IMR-90 (cell line): ENCODE measurements at regions not wholly inside any gene's neighbourhood (a gene's known extent, or its start where the extent isn't known, plus 50 kb on each side); places are given as distances from the start of the nearest gene placed in this dataset.

ENCODE experiments used
- ATAC-seq: fragments of 200-7000 bp; cut with Tn5 transposase; 2 replicates; pipeline ENCODE4 v1.9.1; 2020; ENCODE audit warnings: low read depth, mild to moderate bottlenecking, moderate library complexity
- BruUV-seq: library from RNA; stranded (reverse); fragments of 400-500 nt; replicated peaks from 2 replicates; lab custom pipeline; 2021; lab: Mats Ljungman, UMichigan
- CTCF ChIA-PET: fragments of 300-600 bp; formaldehyde crosslinking; extraction: SDS; loops from one replicate; lab custom pipeline; 2021; ENCODE audit warnings: antibody characterized with exemption; lab: Yijun Ruan, JAX
- POLR2A ChIA-PET: fragments of 300-600 bp; sonication (Branson Sonifier 250); formaldehyde crosslinking; loops from one replicate; lab custom pipeline; 2022; ENCODE audit warnings: antibody characterized with exemption; ENCODE audit not compliant: unreplicated experiment; lab: Charles Lee
- DNase-seq: peaks from one replicate; pipeline ENCODE4 v3.0.0; 2013
- H2AFZ ChIP-seq: replicated peaks from 2 replicates; pipeline ENCODE3; 2013; ENCODE audit warnings: low read length, mild to moderate bottlenecking; ENCODE audit not compliant: poor library complexity
- H2AK5ac ChIP-seq: 2 replicates; pipeline ENCODE4 v1.6.1; 2013; ENCODE audit warnings: low read depth, low read length, inconsistent platforms
- H2AK9ac ChIP-seq: replicated peaks from 2 replicates; pipeline ENCODE3; 2013; ENCODE audit warnings: mild to moderate bottlenecking, low read depth, low read length, moderate library complexity; ENCODE audit not compliant: poor library complexity
- H2BK120ac ChIP-seq: 2 replicates; pipeline ENCODE4 v1.6.1; 2013; ENCODE audit warnings: low read depth, low read length, inconsistent platforms
- H2BK15ac ChIP-seq: 3 replicates; pipeline ENCODE4 v1.6.1; 2013; ENCODE audit warnings: low read depth, low read length, inconsistent platforms
- H2BK20ac ChIP-seq: 2 replicates; pipeline ENCODE4 v1.6.1; 2013; ENCODE audit warnings: low read depth, mild to moderate bottlenecking, inconsistent platforms, low read length, moderate library complexity
- H2BK5ac ChIP-seq: 2 replicates; pipeline ENCODE4 v1.6.1; 2013; ENCODE audit warnings: mild to moderate bottlenecking, low read depth, low read length, inconsistent platforms; ENCODE audit not compliant: poor library complexity, severe bottlenecking
- H3K14ac ChIP-seq: replicated peaks from 2 replicates; pipeline ENCODE4 v1.6.1; 2013; ENCODE audit warnings: low read depth, low read length, inconsistent platforms
- H3K18ac ChIP-seq: 2 replicates; pipeline ENCODE4 v1.6.1; 2013; ENCODE audit warnings: low read depth, low read length, control low read depth
- H3K23ac ChIP-seq: 2 replicates; pipeline ENCODE4 v1.6.1; 2013; ENCODE audit warnings: low read depth, low read length, inconsistent platforms
- H3K27ac ChIP-seq: 2 replicates; pipeline ENCODE4 v1.5.1; 2013; ENCODE audit warnings: mild to moderate bottlenecking, control low read depth, low read length; ENCODE audit not compliant: insufficient read depth
- H3K27me3 ChIP-seq: 2 replicates; pipeline ENCODE4 v1.6.1; 2013; ENCODE audit warnings: low read length; ENCODE audit not compliant: control insufficient read depth, insufficient read depth
- H3K36me3 ChIP-seq: 2 replicates; pipeline ENCODE4 v1.6.1; 2013; ENCODE audit warnings: low read length, mixed read lengths; ENCODE audit not compliant: control insufficient read depth, insufficient read depth
- H3K4ac ChIP-seq: 2 replicates; pipeline ENCODE4 v1.6.1; 2013; ENCODE audit warnings: low read depth, low read length, inconsistent platforms
- H3K4me1 ChIP-seq: 2 replicates; pipeline ENCODE4 v1.6.1; 2013; ENCODE audit warnings: low read length, mixed read lengths; ENCODE audit not compliant: control insufficient read depth, insufficient read depth
- H3K4me2 ChIP-seq: 2 replicates; pipeline ENCODE4 v1.6.1; 2013; ENCODE audit warnings: low read depth, mild to moderate bottlenecking, control low read depth, low read length, moderate library complexity
- H3K4me3 ChIP-seq: 2 replicates; pipeline ENCODE4 v1.5.1; 2013; ENCODE audit warnings: low read depth, mild to moderate bottlenecking, control low read depth, low read length, moderate library complexity; ENCODE audit not compliant: insufficient read depth
- H3K56ac ChIP-seq: 2 replicates; pipeline ENCODE4 v1.6.1; 2013; ENCODE audit warnings: low read length, inconsistent platforms; ENCODE audit not compliant: insufficient read depth; ENCODE audit errors: extremely low read depth
- H3K79me1 ChIP-seq, 2 experiments: 2 replicates each; pipeline ENCODE4 v1.6.1; 2013; ENCODE audit warnings: low read length in 2 of 2, inconsistent platforms in 1 of 2, low read depth in 1 of 2
- H3K9ac ChIP-seq: 2 replicates; pipeline ENCODE4 v1.6.1; 2013; ENCODE audit warnings: low read depth, low read length, control low read depth
- H3K9me1 ChIP-seq: 2 replicates; pipeline ENCODE4 v1.6.1; 2013; ENCODE audit warnings: low read length, inconsistent platforms; ENCODE audit not compliant: insufficient read depth
- H3K9me3 ChIP-seq: 2 replicates; pipeline ENCODE4 v1.6.1; 2013; ENCODE audit warnings: low read length; ENCODE audit not compliant: control insufficient read depth, insufficient read depth
- H4K20me1 ChIP-seq: 2 replicates; pipeline ENCODE4 v1.6.1; 2013; ENCODE audit warnings: low read length, inconsistent platforms; ENCODE audit not compliant: insufficient read depth
- H4K5ac ChIP-seq: 2 replicates; pipeline ENCODE4 v1.6.1; 2013; ENCODE audit warnings: mild to moderate bottlenecking, low read depth, low read length, control low read depth
- H4K8ac ChIP-seq, 2 experiments: 2 replicates each; pipeline ENCODE4 v1.6.1; 2013; ENCODE audit warnings: low read depth in 2 of 2, low read length in 2 of 2, control low read depth in 1 of 2, inconsistent platforms in 1 of 2
- H4K91ac ChIP-seq: 2 replicates; pipeline ENCODE4 v1.6.1; 2013; ENCODE audit warnings: low read depth, low read length, inconsistent platforms; ENCODE audit not compliant: insufficient read depth
- CEBPB ChIP-seq: IDR thresholded peaks from 2 replicates; pipeline ENCODE4 v1.6.1; 2012; ENCODE audit warnings: low read depth, low read length, improper control_type of control experiment
- CHD1 ChIP-seq: IDR thresholded peaks from 2 replicates; pipeline ENCODE4 v1.6.1; 2012; ENCODE audit warnings: low read depth, low read length, improper control_type of control experiment
- FOS ChIP-seq: fragments of 150-350 bp; IDR thresholded peaks from 2 replicates; pipeline ENCODE4 v1.6.1; 2016; ENCODE audit warnings: low read depth, low read length
- NFE2L2 ChIP-seq: fragments of 150-350 bp; IDR thresholded peaks from 2 replicates; pipeline ENCODE4 v1.6.1; 2016; ENCODE audit warnings: low read depth, mild to moderate bottlenecking, low read length
- POLR2A ChIP-seq: IDR thresholded peaks from 2 replicates; pipeline ENCODE4 v1.6.1; 2012; ENCODE audit warnings: mild to moderate bottlenecking, low read depth, low read length
- RAD21 ChIP-seq: IDR thresholded peaks from 2 replicates; pipeline ENCODE4 v1.6.1; 2012; ENCODE audit warnings: low read length, improper control_type of control experiment
- RCOR1 ChIP-seq: IDR thresholded peaks from 2 replicates; pipeline ENCODE4 v1.6.1; 2012; ENCODE audit warnings: mild to moderate bottlenecking, low read length, improper control_type of control experiment; ENCODE audit not compliant: insufficient replicate concordance
- RFX5 ChIP-seq: IDR thresholded peaks from 2 replicates; pipeline ENCODE4 v1.8.0; 2012; ENCODE audit warnings: low read depth, mild to moderate bottlenecking, low read length, moderate library complexity
- WGBS, 2 experiments: methylation state at CpG; one replicate each; pipeline versions ENCODE4 v1.1.5 to v1.1.7; 2013; ENCODE audit warnings: missing lambda C conversion rate in 2 of 2; ENCODE audit not compliant: insufficient read length in 1 of 2; ENCODE audit errors: extremely low coverage in 2 of 2; 5-methylcytosine and 5-hydroxymethylcytosine counted together
- dilution Hi-C: fragments of 300-500 bp; cut with HindIII; formaldehyde crosslinking; loops from one replicate; pipeline ENCODE4 v1.14.3; 2018; ENCODE audit warnings: low sequenced_read_pairs; ENCODE audit not compliant: unreplicated experiment
- in situ Hi-C: fragments of 300-500 bp; cut with MboI; formaldehyde crosslinking; loops from 3 replicates; pipeline ENCODE4 v1.14.3; 2019; ENCODE audit warnings: low sequenced_read_pairs, inconsistent platforms, mixed read lengths
- intact Hi-C: fragments of 100-400 bp; cut with micrococcal nuclease; formaldehyde crosslinking; loops from 2 replicates; pipeline ENCODE4 v1.10.0; 2022

GRCh38 chr1:90317628-90318027 lies 322.7 kb downstream of the ZNF326 start:
- no peak overlapping the region for H2BK20ac ChIP-seq
- no peak overlapping the region for H2AK5ac ChIP-seq
- no peaks in the 10 kb centered on the region for H3K79me1 ChIP-seq
- dilution Hi-C loops (no loop called here), in situ Hi-C loops (no loop called here), intact Hi-C loops (no loop called here)
- POLR2A ChIA-PET, result no interaction called here
- no peak overlapping the region for H4K5ac ChIP-seq
- no peaks in the 10 kb centered on the region for H3K9me1 ChIP-seq
- H4K91ac ChIP-seq, result no peak overlapping the region
- no peak overlapping the region for H2AK9ac ChIP-seq
- CTCF ChIA-PET, result no interaction called here
- H3K27ac ChIP-seq, result no peak overlapping the region
- H3K14ac ChIP-seq, result no peak overlapping the region
- DNase-seq (no peak), ATAC-seq (no peak)
- H3K4me3 ChIP-seq, result no peak overlapping the region
- BruUV-seq, result no TSS peak
- H2BK5ac ChIP-seq, result no peak overlapping the region
- no peaks in the 10 kb centered on the region for H3K4me1 ChIP-seq
- no peak overlapping the region for H3K23ac ChIP-seq
- no CpG with 5 or more reads among the region's 4 CpGs for WGBS, 2 experiments
- no peak overlapping the region for H3K18ac ChIP-seq
- no peaks in the 10 kb centered on the region for H3K36me3 ChIP-seq
- H3K9ac ChIP-seq, result no peak overlapping the region
- H3K4me2 ChIP-seq, result no peak overlapping the region
- H4K8ac ChIP-seq, result no peak overlapping the region
- no peaks in the 10 kb centered on the region for H3K27me3 ChIP-seq
- H2BK120ac ChIP-seq, result no peak overlapping the region
- H2AFZ ChIP-seq, result no peak overlapping the region
- no peak overlapping the region for H2BK15ac ChIP-seq
- H3K9me3 ChIP-seq, result no peaks in the 10 kb centered on the region
- H3K4ac ChIP-seq, result no peak overlapping the region
- H3K56ac ChIP-seq, result no peak overlapping the region
- no peak for TF ChIP-seq POLR2A
- TF ChIP-seq RAD21, result no peak
- no peak for TF ChIP-seq RCOR1
- TF ChIP-seq NFE2L2, result no peak
- no peak for TF ChIP-seq FOS
- peak; percentile 14; the same call in 1 of the 2 replicates for TF ChIP-seq CEBPB
- no peak for TF ChIP-seq CHD1
- no peak for TF ChIP-seq RFX5
- no peaks in the 10 kb centered on the region for H4K20me1 ChIP-seq
